H1 (cell line): ENCODE measurements at regions not wholly inside any gene's neighbourhood (a gene's known extent, or its start where the extent isn't known, plus 50 kb on each side); places are given as distances from the start of the nearest gene placed in this dataset.

Experiments used
- CTCF ChIA-PET: fragments of 300-600 bp; sonication (Branson Sonifier 250); formaldehyde crosslinking; loops from one replicate; lab custom pipeline; 2021; ENCODE audit not compliant: partially characterized antibody; lab: Charles Lee
- POLR2A ChIA-PET: fragments of 300-600 bp; sonication (Branson Sonifier 250); formaldehyde crosslinking; loops from one replicate; lab custom pipeline; 2021; ENCODE audit warnings: inconsistent platforms; ENCODE audit not compliant: partially characterized antibody; lab: Charles Lee
- DNase-seq, 2 experiments: peaks; one replicate each; pipeline versions ENCODE4 v3.0.0 to v3.0.0-alpha.2; 2010 to 2022; ENCODE audit warnings: low spot score in 2 of 2, low read depth in 1 of 2, mixed read lengths in 1 of 2
- FAIRE-seq: peaks from 2 replicates; lab custom pipeline; 2011; peaks lifted over from hg19 to GRCh38; lab: Jason Lieb, UNC
- H2AFZ ChIP-seq: 2 replicates; pipeline ENCODE4 v1.8.1; 2012; ENCODE audit warnings: low read length, inconsistent platforms
- H2AK5ac ChIP-seq: 2 replicates; pipeline ENCODE4 v1.6.1; 2013; ENCODE audit warnings: low read depth, low read length
- H2BK120ac ChIP-seq: replicated peaks from 2 replicates; pipeline ENCODE3; 2013; ENCODE audit warnings: low read depth, low read length, inconsistent platforms
- H2BK12ac ChIP-seq: 2 replicates; pipeline ENCODE4 v1.6.1; 2013; ENCODE audit warnings: low read depth, low read length
- H2BK15ac ChIP-seq: 2 replicates; pipeline ENCODE4 v1.6.1; 2013; ENCODE audit warnings: low read length
- H2BK20ac ChIP-seq: 2 replicates; pipeline ENCODE4 v1.6.1; 2013; ENCODE audit warnings: low read length
- H2BK5ac ChIP-seq: 2 replicates; pipeline ENCODE4 v1.6.1; 2013; ENCODE audit warnings: low read depth, low read length
- H3K14ac ChIP-seq: 2 replicates; pipeline ENCODE4 v1.6.1; 2013; ENCODE audit warnings: inconsistent platforms; ENCODE audit not compliant: insufficient read length
- H3K18ac ChIP-seq: 2 replicates; pipeline ENCODE4 v1.6.1; 2013; ENCODE audit warnings: low read length; ENCODE audit errors: extremely low read depth
- H3K23ac ChIP-seq: 2 replicates; pipeline ENCODE4 v1.6.1; 2013; ENCODE audit warnings: inconsistent platforms; ENCODE audit not compliant: insufficient read length
- H3K23me2 ChIP-seq: 2 replicates; pipeline ENCODE4 v1.6.1; 2013; ENCODE audit warnings: low read depth, low read length
- H3K27ac ChIP-seq: 2 replicates; pipeline ENCODE4 v1.6.1; 2011; ENCODE audit warnings: low read depth, low read length, inconsistent platforms
- H3K27me3 ChIP-seq, 4 experiments: replicated peaks in 1 of 4; 1 replicate in 1 of 4; 2 replicates in 3 of 4; pipeline versions ENCODE4 v1.6.1 to v1.8.1; 2011 to 2013; ENCODE audit warnings: low read length in 3 of 4, mild to moderate bottlenecking in 3 of 4, inconsistent platforms in 2 of 4, mixed read lengths in 2 of 4, moderate library complexity in 1 of 4; ENCODE audit not compliant: control insufficient read depth in 3 of 4, insufficient read depth in 3 of 4; ENCODE audit errors: extremely low read depth in 1 of 4
- H3K36me3 ChIP-seq, 4 experiments: 2 replicates each; pipeline versions ENCODE4 v1.6.1 to v1.8.1; 2011 to 2013; ENCODE audit warnings: mild to moderate bottlenecking in 4 of 4, low read length in 3 of 4, moderate library complexity in 2 of 4, control low read depth in 1 of 4, inconsistent platforms in 1 of 4; ENCODE audit not compliant: insufficient read depth in 4 of 4, control insufficient read depth in 2 of 4
- H3K4ac ChIP-seq: replicated peaks from 2 replicates; pipeline ENCODE3; 2013; ENCODE audit warnings: low read length, low read depth, mixed read lengths, inconsistent platforms; ENCODE audit not compliant: insufficient read length
- H3K4me1 ChIP-seq, 4 experiments: replicated peaks in 1 of 4; 1 replicate in 1 of 4; 2 replicates in 3 of 4; pipeline versions ENCODE4 v1.6.1 to v1.8.1; 2011 to 2013; ENCODE audit warnings: low read length in 3 of 4, inconsistent platforms in 2 of 4, mixed read lengths in 1 of 4; ENCODE audit not compliant: insufficient read depth in 4 of 4, control insufficient read depth in 3 of 4
- H3K4me2 ChIP-seq, 2 experiments: 2 replicates each; pipeline versions ENCODE4 v1.6.1 to v1.8.1; 2011 to 2013; ENCODE audit warnings: low read depth in 2 of 2, low read length in 2 of 2, control low read depth in 1 of 2, inconsistent platforms in 1 of 2, mild to moderate bottlenecking in 1 of 2; ENCODE audit not compliant: insufficient read depth in 1 of 2
- H3K4me3 ChIP-seq, 4 experiments: fragments of 200-600, 300-600 bp in 1 of 4; sonication (generic), shearing (Covaris generic), sonication (Bioruptor Twin) in 1 of 4; 2 replicates each; pipeline versions ENCODE4 v1.5.1 to v1.8.1; 2011 to 2016; ENCODE audit warnings: low read length in 4 of 4, low read depth in 3 of 4, control low read depth in 2 of 4, inconsistent platforms in 2 of 4, mild to moderate bottlenecking in 2 of 4, mixed read lengths in 1 of 4, moderate library complexity in 1 of 4; ENCODE audit not compliant: insufficient read depth in 2 of 4; ENCODE audit errors: extremely low read depth in 1 of 4
- H3K56ac ChIP-seq: replicated peaks from 2 replicates; pipeline ENCODE3; 2013; ENCODE audit warnings: low read depth, mild to moderate bottlenecking, mixed read lengths, low read length, inconsistent platforms; ENCODE audit not compliant: insufficient read length
- H3K79me1 ChIP-seq: 2 replicates; pipeline ENCODE4 v1.6.1; 2013; ENCODE audit warnings: low read depth, low read length, control low read depth
- H3K79me2 ChIP-seq, 2 experiments: 2 replicates each; pipeline versions ENCODE4 v1.6.1 to v1.8.1; 2012 to 2013; ENCODE audit warnings: low read length in 2 of 2, mild to moderate bottlenecking in 2 of 2, inconsistent platforms in 1 of 2; ENCODE audit not compliant: insufficient read depth in 2 of 2, control insufficient read depth in 1 of 2
- H3K9ac ChIP-seq, 4 experiments: replicated peaks in 1 of 4; 1 replicate in 1 of 4; 2 replicates in 3 of 4; pipeline versions ENCODE4 v1.6.1 to v1.8.1; 2011 to 2013; ENCODE audit warnings: low read depth in 3 of 4, low read length in 3 of 4, control low read depth in 2 of 4, mild to moderate bottlenecking in 2 of 4, moderate library complexity in 2 of 4, inconsistent platforms in 1 of 4; ENCODE audit errors: extremely low read depth in 1 of 4
- H3K9me3 ChIP-seq, 2 experiments: 2 replicates each; pipeline versions ENCODE4 v1.6.1 to v1.8.1; 2012 to 2013; ENCODE audit warnings: mild to moderate bottlenecking in 2 of 2, moderate library complexity in 2 of 2, control low read depth in 1 of 2, inconsistent platforms in 1 of 2, low read depth in 1 of 2, low read length in 1 of 2, mixed read lengths in 1 of 2; ENCODE audit not compliant: insufficient read depth in 2 of 2
- H4K20me1 ChIP-seq, 2 experiments: replicated peaks in 1 of 2; 2 replicates each; pipeline versions ENCODE3 to v1.8.1; 2011 to 2013; ENCODE audit warnings: inconsistent platforms in 2 of 2, low read length in 2 of 2, mild to moderate bottlenecking in 1 of 2; ENCODE audit not compliant: insufficient read depth in 2 of 2, control insufficient read depth in 1 of 2
- H4K5ac ChIP-seq: 2 replicates; pipeline ENCODE4 v1.6.1; 2013; ENCODE audit warnings: low read length, low read depth, mixed read lengths, inconsistent platforms; ENCODE audit not compliant: insufficient read length
- H4K8ac ChIP-seq: 2 replicates; pipeline ENCODE4 v1.8.0; 2013; ENCODE audit warnings: mild to moderate bottlenecking, moderate library complexity, low read length, inconsistent platforms; ENCODE audit not compliant: insufficient read depth; ENCODE audit errors: extremely low read depth
- H4K91ac ChIP-seq: replicated peaks from 2 replicates; pipeline ENCODE3; 2013; ENCODE audit warnings: low read length, mixed read lengths, inconsistent platforms; ENCODE audit not compliant: insufficient read length
- CREB1 ChIP-seq: IDR thresholded peaks from 2 replicates; pipeline ENCODE4 v1.6.1; 2012; ENCODE audit warnings: inconsistent platforms
- KDM1A ChIP-seq: fragments of 200-600, 300-600 bp; sonication (generic); IDR thresholded peaks from 2 replicates; pipeline ENCODE4 v1.7.1; 2016; ENCODE audit warnings: mild to moderate bottlenecking, low read length, borderline replicate concordance
- SIRT6 ChIP-seq: IDR thresholded peaks from one replicate; pipeline ENCODE4 v1.7.1; 2012; ENCODE audit warnings: low read length, inconsistent platforms
- YY1 ChIP-seq: IDR thresholded peaks from 2 replicates; pipeline ENCODE4 v1.6.1; 2011; ENCODE audit warnings: low read depth, mild to moderate bottlenecking, low read length
- WGBS, 2 experiments: shearing (Covaris generic) in 1 of 2; methylation state at CpG; one replicate each; pipeline versions ENCODE4 v1.1.6 to v1.1.7; 2013 to 2015; ENCODE audit warnings: low lambda C conversion rate in 2 of 2, mixed read lengths in 2 of 2, inconsistent platforms in 1 of 2, low coverage in 1 of 2, missing lambda C conversion rate in 1 of 2; ENCODE audit not compliant: insufficient replicate concordance in 2 of 2, insufficient coverage in 1 of 2, insufficient read length in 1 of 2; ENCODE audit errors: extremely low coverage in 1 of 2, missing lambda C conversion rate in 1 of 2; 5-methylcytosine and 5-hydroxymethylcytosine counted together

- Histone ChIP-seq H3K14ac (no peak overlapping the region), H4K91ac (no peak overlapping the region), H3K27ac (no peak overlapping the region), H3K36me3 (no peaks in the 10 kb centered on the region), H3K56ac (no peak overlapping the region), H3K23ac (no peak overlapping the region), H3K27me3 (no peaks in the 10 kb centered on the region; a peak in 2 of 7 replicates), H3K23me2 (no peaks in the 10 kb centered on the region), H3K4ac (no peak overlapping the region), H3K18ac (no peak overlapping the region), H2BK12ac (0 out of 2 replicates have a peak overlapping the region, but pooled peaks have one; percentile 46), H2BK120ac (no peak overlapping the region), H2AK5ac (no peak overlapping the region; the same call in 1 of the 2 replicates), H3K4me2 (no peak overlapping the region), H3K9me3 (no peaks in the 10 kb centered on the region), H3K79me2 (no peaks in the 10 kb centered on the region), H3K4me3 (no peak overlapping the region), H2BK20ac (no peak overlapping the region), H4K8ac (no peak overlapping the region), H3K9ac (no peak overlapping the region), H2BK5ac (no peak overlapping the region), H4K5ac (no peak overlapping the region), H3K4me1 (peaks cover under 1 to 6% (median 2%) of the 10 kb centered on the region in 4 experiments; a peak in 3 of 7 replicates), H3K79me1 (no peaks in the 10 kb centered on the region), H2AFZ (peak overlapping the region; percentile 96), H2BK15ac (no peak overlapping the region), H4K20me1 (no peaks in the 10 kb centered on the region)
- WGBS, 2 experiments: 76% methylated on average over 2 of the region's 2 CpGs; no CpG with 5 or more reads in 1 of the 2 experiments
- POLR2A ChIA-PET: no interaction called here
- CTCF ChIA-PET: interaction anchor here (0.9 to 1.3 kb wide), 3 partner anchors 22 to 107 kb away, joined by 3 to 5 read pairs (median 3); no protein-coding TSS in a partner anchor
- FAIRE-seq (no peak), DNase-seq (no peak)
- TF ChIP-seq KDM1A (no peak), YY1 (no peak), CREB1 (no peak), SIRT6 (no peak)
These were observed 123.7 kb upstream of the MDM1 start for GRCh38 chr12:68455691-68456345.
